ENCODE measurements at regions not wholly inside any gene's neighbourhood (a gene's known extent, or its start where the extent isn't known, plus 50 kb on each side); places are given as distances from the start of the nearest gene placed in this dataset.
"Not testable (repeated sequence)": the region's sequence is repeated elsewhere in the genome, so short reads cannot be mapped to it uniquely, and the experiment has no call there.

- DNase-seq, result no peak
Measured at GRCh38 chr21:28151758-28152157, 840.9 kb downstream of the LTN1 start.

GRCh38 chr21:28150778-28151177 is 841.9 kb downstream of the LTN1 start:
- DNase-seq, result no peak

- no peak for DNase-seq
Measured at GRCh38 chr21:28148400-28149064, 844.1 kb downstream of the LTN1 start.

- DNase-seq, result no peak
Measured at GRCh38 chr21:28144653-28145052, 848.0 kb downstream of the LTN1 start.

- no peak for DNase-seq
Measured at GRCh38 chr21:28144089-28144488, 848.6 kb downstream of the LTN1 start.

GRCh38 chr21:28142697-28143096 is 850.0 kb downstream of the LTN1 start:
- DNase-seq, result peak; percentile 1

GRCh38 chr21:28138272-28138671 is 854.4 kb downstream of the LTN1 start:
- no peak for DNase-seq

- DNase-seq, result no peak
Measured at GRCh38 chr21:28136656-28137255, 855.9 kb downstream of the LTN1 start.

GRCh38 chr21:28135646-28136045 is 857.0 kb downstream of the LTN1 start:
- DNase-seq, result no peak

GRCh38 chr21:28133116-28133515 is 859.6 kb downstream of the LTN1 start:
- no peak for DNase-seq

GRCh38 chr21:28132713-28133112 is 860.0 kb downstream of the LTN1 start:
- DNase-seq, result no peak

GRCh38 chr21:28127175-28127785 is 865.4 kb downstream of the LTN1 start:
- no peak for DNase-seq

- no peak for DNase-seq
Measured at GRCh38 chr21:28126521-28127174, 866.0 kb downstream of the LTN1 start.

GRCh38 chr21:28124541-28124940 is 868.1 kb downstream of the LTN1 start:
- DNase-seq, result no peak

GRCh38 chr21:28118570-28118969 is 874.1 kb downstream of the LTN1 start:
- DNase-seq, result no peak

GRCh38 chr21:28114986-28115385 is 877.7 kb downstream of the LTN1 start:
- DNase-seq, result not testable (repeated sequence)

GRCh38 chr21:28113718-28114117 is 879.0 kb downstream of the LTN1 start:
- no peak for DNase-seq

GRCh38 chr21:28112511-28112910 is 880.2 kb downstream of the LTN1 start:
- no peak for DNase-seq

GRCh38 chr21:28111151-28111619 is 881.5 kb downstream of the LTN1 start:
- no peak for DNase-seq

GRCh38 chr21:28110716-28111115 is 882.0 kb downstream of the LTN1 start:
- no peak for DNase-seq

- DNase-seq, result no peak
Measured at GRCh38 chr21:28110074-28110473, 882.6 kb downstream of the LTN1 start.

- no peak for DNase-seq
Measured at GRCh38 chr21:28106370-28106890, 886.2 kb downstream of the LTN1 start.

GRCh38 chr21:28104346-28104745 is 888.3 kb downstream of the LTN1 start:
- no peak for DNase-seq

GRCh38 chr21:28100366-28100765 is 892.3 kb downstream of the LTN1 start:
- DNase-seq, result no peak

Data from stimulated activated CD4-positive, alpha-beta T cell treated with anti-CD3 and anti-CD28 coated beads, Interleukin-1b, Interleukin-23, amount 100 ng/mL, for 48 hours (primary cell).